Neural cell (in vitro differentiated cells): ENCODE measurements at regions not wholly inside any gene's neighbourhood (a gene's known extent, or its start where the extent isn't known, plus 50 kb on each side); places are given as distances from the start of the nearest gene placed in this dataset.

ENCODE experiments used
- small RNA-seq, 3 experiments: library from RNA; depleted of rRNA; stranded (forward); fragments of <200 nt; gene quantifications; one replicate each; pipeline ENCODE3, GENCODE V24; 2012

Small RNA genes lying in the stretch of these regions (small RNA-seq; reads per million reads assigned to genes)
- 0 reads per million in 3 experiments for gene RNU6-279P
- gene RNU6-871P, result 0 reads per million in 3 experiments
